HepG2 (cell line): ENCODE measurements at regions not wholly inside any gene's neighbourhood (a gene's known extent, or its start where the extent isn't known, plus 50 kb on each side); places are given as distances from the start of the nearest gene placed in this dataset.

ENCODE experiments used
- ATAC-seq: fragments of 200-7000 bp; cut with Tn5 transposase; 3 replicates; pipeline ENCODE4 v1.9.1; 2020; ENCODE audit warnings: mild to moderate bottlenecking, moderate library complexity
- BruUV-seq: library from RNA; stranded (reverse); fragments of 400-500 nt; replicated peaks from 2 replicates; lab custom pipeline; 2021; lab: Mats Ljungman, UMichigan
- CTCF ChIA-PET: fragments of 300-600 bp; formaldehyde crosslinking; extraction: SDS; loops from one replicate; lab custom pipeline; 2021; ENCODE audit warnings: low total read pairs, inconsistent platforms, low intra/inter-chr PET ratio; lab: Yijun Ruan, JAX
- POLR2A ChIA-PET: fragments of 350-600 bp; sonication (Branson Sonifier 250); formaldehyde crosslinking; loops from one replicate; lab custom pipeline; 2020; ENCODE audit warnings: antibody characterized with exemption, inconsistent platforms; lab: Yijun Ruan, JAX
- DNase-seq: peaks from one replicate; pipeline ENCODE4 v3.0.0-alpha.2; 2015; ENCODE audit warnings: low spot score
- FAIRE-seq: peaks from 3 replicates; lab custom pipeline; 2011; peaks lifted over from hg19 to GRCh38; lab: Jason Lieb, UNC
- H2AFZ ChIP-seq: one replicate; pipeline ENCODE4 v1.6.1; 2011; ENCODE audit warnings: low read length, inconsistent platforms
- H3K27ac ChIP-seq: fragments of 300-600 bp; 3 replicates; pipeline ENCODE4 v1.8.0; 2011; ENCODE audit warnings: mixed run types, mild to moderate bottlenecking, mixed read lengths, low read length, inconsistent platforms; ENCODE audit not compliant: insufficient read depth; ENCODE audit errors: extremely low read length
- H3K27me3 ChIP-seq, 2 experiments: fragments of 200-600 bp in 1 of 2; 2 replicates in 1 of 2; 3 replicates in 1 of 2; pipeline versions ENCODE4 v1.6.0 to v1.8.0; 2011; ENCODE audit warnings: low read length in 2 of 2, mild to moderate bottlenecking in 2 of 2, moderate library complexity in 2 of 2, inconsistent platforms in 1 of 2; ENCODE audit not compliant: insufficient read depth in 2 of 2, control insufficient read depth in 1 of 2
- H3K36me3 ChIP-seq, 2 experiments: fragments of 200-600 bp in 1 of 2; replicated peaks in 1 of 2; 2 replicates in 1 of 2; 3 replicates in 1 of 2; pipeline versions ENCODE4 v1.5.1 to v1.8.0; 2011; ENCODE audit warnings: low read length in 2 of 2, inconsistent platforms in 1 of 2; ENCODE audit not compliant: insufficient read depth in 2 of 2, control insufficient read depth in 1 of 2
- H3K4me1 ChIP-seq: 2 replicates; pipeline ENCODE4 v1.5.1; 2012; ENCODE audit warnings: low read length, inconsistent platforms; ENCODE audit not compliant: insufficient read depth
- H3K4me2 ChIP-seq: 2 replicates; pipeline ENCODE4 v1.6.0; 2011; ENCODE audit warnings: low read depth, low read length, inconsistent platforms
- H3K4me3 ChIP-seq, 3 experiments: fragments of 200-600 bp in 1 of 3; sonication (generic), shearing (Covaris generic) in 1 of 3; replicated peaks in 1 of 3; 2 replicates each; pipeline ENCODE4 v1.5.1; 2011 to 2016; ENCODE audit warnings: low read length in 3 of 3, inconsistent platforms in 2 of 3, low read depth in 2 of 3, mild to moderate bottlenecking in 2 of 3, control low read depth in 1 of 3, mixed read lengths in 1 of 3; ENCODE audit not compliant: insufficient read depth in 1 of 3
- H3K79me2 ChIP-seq: one replicate; pipeline ENCODE4 v1.6.1; 2011; ENCODE audit warnings: low read length, inconsistent platforms; ENCODE audit not compliant: insufficient read depth
- H3K9ac ChIP-seq: 2 replicates; pipeline ENCODE4 v1.6.0; 2011; ENCODE audit warnings: mild to moderate bottlenecking, low read depth, low read length, inconsistent platforms; ENCODE audit not compliant: insufficient read depth
- H3K9me3 ChIP-seq: 2 replicates; pipeline ENCODE4 v1.5.1; 2012; ENCODE audit warnings: mild to moderate bottlenecking, low read length
- H4K20me1 ChIP-seq: 2 replicates; pipeline ENCODE4 v1.6.0; 2011; ENCODE audit warnings: inconsistent platforms, mild to moderate bottlenecking, low read length, moderate library complexity; ENCODE audit not compliant: insufficient read depth
- ERF ChIP-seq: IDR thresholded peaks from 2 replicates; pipeline ENCODE4 v1.6.1; 2018; ENCODE audit warnings: missing biosample characterization, missing genetic modification reagents
- HNRNPLL ChIP-seq: fragments of 200-400 bp; formaldehyde crosslinking; IDR thresholded peaks from 2 replicates; pipeline ENCODE4 v1.6.1; 2017; ENCODE audit warnings: mild to moderate bottlenecking, low read depth, low read length; ENCODE audit not compliant: poor library complexity, severe bottlenecking
- HOXA5 ChIP-seq: sonication (generic); formaldehyde crosslinking; IDR thresholded peaks from 2 replicates; pipeline ENCODE4 v1.4.0; 2020; ENCODE audit warnings: missing genetic modification reagents
- KDM2A ChIP-seq: sonication (generic); formaldehyde crosslinking; IDR thresholded peaks from 2 replicates; pipeline ENCODE4 v1.4.0; 2020; ENCODE audit warnings: low read depth, missing genetic modification reagents, borderline replicate concordance
- KDM3A ChIP-seq: IDR thresholded peaks from 2 replicates; pipeline ENCODE4 v1.6.1; 2018; ENCODE audit warnings: low read depth, missing compliant biosample characterization
- KDM4B ChIP-seq: sonication (generic); formaldehyde crosslinking; IDR thresholded peaks from 2 replicates; pipeline ENCODE4 v1.4.0; 2020; ENCODE audit warnings: missing genetic modification reagents
- MIER2 ChIP-seq: IDR thresholded peaks from 2 replicates; pipeline ENCODE4 v1.6.1; 2016; ENCODE audit warnings: missing biosample characterization, missing genetic modification reagents
- NBN ChIP-seq: fragments of 450-650 bp; conservative IDR thresholded peaks from 2 replicates; pipeline ENCODE4 v1.6.1; 2017
- ZBTB7B ChIP-seq: sonication (generic); formaldehyde crosslinking; IDR thresholded peaks from 2 replicates; pipeline ENCODE4 v1.4.0; 2020; ENCODE audit warnings: missing genetic modification reagents
- ZNF17 ChIP-seq: sonication (generic); formaldehyde crosslinking; IDR thresholded peaks from 2 replicates; pipeline ENCODE4 v1.5.0; 2020; ENCODE audit warnings: mild to moderate bottlenecking, missing genetic modification reagents
- ZNF781 ChIP-seq: sonication (generic); formaldehyde crosslinking; IDR thresholded peaks from 2 replicates; pipeline ENCODE4 v1.5.1; 2020; ENCODE audit warnings: borderline replicate concordance, mild to moderate bottlenecking, missing genetic modification reagents; ENCODE audit errors: not compliant biosample characterization
- WGBS: methylation state at CpG from one replicate; pipeline ENCODE4 v1.1.6; 2017; ENCODE audit warnings: low lambda C conversion rate; 5-methylcytosine and 5-hydroxymethylcytosine counted together
- in situ Hi-C: cut with HindIII; loops from 2 replicates; pipeline ENCODE4 v1.10.0; 2017; ENCODE audit warnings: low pct_unique_long_range_greater_than_20kb; ENCODE audit not compliant: extremely low pct_ligation_motif_present
- intact Hi-C: fragments of 100-400 bp; cut with micrococcal nuclease; formaldehyde crosslinking; loops from one replicate; pipeline ENCODE4 v1.10.0; 2022; ENCODE audit not compliant: unreplicated experiment
- TF ChIP-seq, protein P1 (sequence below): sonication (generic); formaldehyde crosslinking; conservative IDR thresholded peaks from 2 replicates; pipeline ENCODE4 v1.4.0; 2020; ENCODE audit warnings: missing genetic modification reagents
- TF ChIP-seq, protein P2 (sequence below): sonication (generic); formaldehyde crosslinking; IDR thresholded peaks from 2 replicates; pipeline ENCODE4 v1.8.1; 2023; ENCODE audit warnings: mild to moderate bottlenecking, missing genetic modification reagents

DNA sequence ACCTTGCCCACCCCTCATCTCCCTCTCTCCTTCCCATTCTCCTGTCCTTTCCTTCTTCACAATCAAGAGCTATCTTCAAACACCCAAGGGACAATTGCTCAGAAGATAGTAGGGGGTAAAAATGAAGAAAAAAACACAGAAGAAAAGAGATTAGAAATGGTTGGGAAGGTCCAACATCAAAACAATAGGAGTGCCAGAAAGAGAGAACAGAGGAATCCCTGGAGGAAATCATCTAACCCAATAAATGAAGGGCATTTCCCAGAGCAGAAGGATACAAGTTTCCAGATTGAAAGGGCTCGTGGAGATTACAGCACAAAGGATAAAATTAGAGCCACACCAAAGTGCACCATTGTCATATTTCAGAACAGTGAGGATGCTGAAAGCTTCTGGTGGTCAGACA lies 145.6 kb downstream of the OAT start (continued):
- TF ChIP-seq KDM4B (CRISPR knock-in tag): no peak

DNA sequence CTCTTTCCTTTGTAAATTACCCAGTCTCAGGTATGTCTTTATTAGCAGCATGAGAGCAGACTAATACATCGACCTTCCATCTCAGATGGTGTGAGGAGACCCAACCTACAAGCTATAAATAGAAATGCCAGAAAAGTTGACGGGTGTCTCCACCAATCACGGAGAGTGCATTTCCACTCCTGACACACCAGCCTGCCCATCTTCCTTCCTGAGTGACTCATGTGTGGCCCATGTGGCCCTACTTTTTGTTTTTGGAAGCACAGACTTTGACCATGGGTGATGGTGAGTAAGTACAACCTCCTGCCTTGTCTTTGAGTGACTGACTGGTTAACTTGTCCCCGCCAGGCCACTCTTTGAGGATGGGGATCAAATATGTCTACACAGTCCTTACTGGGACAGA lies 147.0 kb downstream of the OAT start:
- H3K4me3 ChIP-seq: no peak overlapping the region
- WGBS: 4% methylated on average over 4 of the region's 4 CpGs
- in situ Hi-C loops: loop anchor here (25.0 kb wide), 1 partner anchor 284 kb away; no protein-coding TSS in a partner anchor
- POLR2A ChIA-PET: no interaction called here
- no peaks in the 10 kb centered on the region for H4K20me1 ChIP-seq
- H3K9me3 ChIP-seq: peaks cover 21% of the 10 kb centered on the region
- H3K4me1 ChIP-seq: no peaks in the 10 kb centered on the region
- intact Hi-C loops: no loop called here
- FAIRE-seq: no peak
- H3K27me3 ChIP-seq: peaks cover 4 to 24% of the 10 kb centered on the region in 2 experiments; a peak in 4 of 5 replicates
- H3K27ac ChIP-seq: no peak overlapping the region
- TF ChIP-seq KDM3A (CRISPR knock-in tag): no peak
- no peak for TF ChIP-seq ZNF781
- TF ChIP-seq HOXA5 (CRISPR knock-in tag): no peak
- TF ChIP-seq MIER2 (CRISPR knock-in tag): no peak
- TF ChIP-seq, all 625 proteins: peak for 0
- Histone ChIP-seq H3K4me2 (no peak overlapping the region), H3K79me2 (no peaks in the 10 kb centered on the region), H2AFZ (no peak overlapping the region), H3K9ac (no peak overlapping the region), H3K36me3 (no peaks in the 10 kb centered on the region)
- BruUV-seq: no TSS peak
- ATAC-seq (no peak), DNase-seq (no peak)
- CTCF ChIA-PET: no interaction called here

DNA sequence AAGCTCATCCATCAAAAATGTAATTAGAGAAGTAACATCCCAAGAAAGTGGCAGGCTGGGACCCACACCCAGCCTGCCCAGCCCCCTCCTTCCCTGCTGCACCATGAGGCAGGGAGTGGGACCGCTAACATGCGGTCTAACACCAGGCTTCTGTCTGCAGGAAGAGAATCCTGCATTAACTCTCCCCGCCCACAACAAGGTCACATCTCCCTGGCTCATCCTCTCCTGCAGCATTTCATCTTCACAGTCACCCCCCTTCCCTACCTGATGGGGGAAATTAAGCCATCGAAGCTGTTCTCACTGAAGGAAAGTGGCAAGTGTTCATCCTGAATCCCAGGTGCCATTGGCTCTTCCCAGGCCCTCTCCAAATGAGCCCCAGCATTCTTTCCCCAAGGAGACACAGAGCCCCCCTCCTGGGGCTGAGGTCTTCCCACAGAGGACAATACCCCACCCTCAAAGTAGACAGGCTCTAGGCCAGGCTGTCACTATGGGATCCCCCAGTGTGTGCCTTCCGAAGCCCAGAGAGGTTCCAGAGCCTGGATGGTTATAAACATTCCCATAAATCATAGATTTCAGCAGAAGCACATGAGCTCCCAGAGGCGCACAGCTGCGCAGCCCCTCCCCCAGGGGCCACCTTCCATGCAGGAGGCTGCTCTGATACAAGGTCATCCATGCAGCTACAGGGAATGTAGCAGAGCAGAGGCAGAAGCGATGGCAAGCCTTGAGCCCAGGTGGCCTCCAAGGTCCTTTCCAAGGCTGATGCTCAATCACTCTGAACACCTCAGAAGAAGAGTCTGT lies 148.0 kb downstream of the OAT start:
- CTCF ChIA-PET: no interaction called here
- no peaks in the 10 kb centered on the region for H3K36me3 ChIP-seq
- no peak overlapping the region for H3K4me2 ChIP-seq
- no peaks in the 10 kb centered on the region for H4K20me1 ChIP-seq
- no peaks in the 10 kb centered on the region for H3K4me1 ChIP-seq
- peaks cover 4 to 27% of the 10 kb centered on the region in 2 experiments; a peak in 4 of 5 replicates for H3K27me3 ChIP-seq
- H3K9ac ChIP-seq: no peak overlapping the region
- in situ Hi-C loops: loop anchor here (25.0 kb wide), 1 partner anchor 283 kb away; no protein-coding TSS in a partner anchor
- FAIRE-seq: no peak
- no peak for ATAC-seq
- 10% methylated on average over 6 of the region's 8 CpGs for WGBS
- H3K9me3 ChIP-seq: peaks cover 21% of the 10 kb centered on the region
- no peak overlapping the region for H3K4me3 ChIP-seq
- TF ChIP-seq HNRNPLL (no peak), KDM4B (CRISPR knock-in tag) (no peak), ERF (CRISPR knock-in tag) (no peak), ZNF17 (CRISPR knock-in tag) (no peak), KDM2A (CRISPR knock-in tag) (no peak), NBN (no peak), ZBTB7B (CRISPR knock-in tag) (no peak)
- TF ChIP-seq, protein P1, sequence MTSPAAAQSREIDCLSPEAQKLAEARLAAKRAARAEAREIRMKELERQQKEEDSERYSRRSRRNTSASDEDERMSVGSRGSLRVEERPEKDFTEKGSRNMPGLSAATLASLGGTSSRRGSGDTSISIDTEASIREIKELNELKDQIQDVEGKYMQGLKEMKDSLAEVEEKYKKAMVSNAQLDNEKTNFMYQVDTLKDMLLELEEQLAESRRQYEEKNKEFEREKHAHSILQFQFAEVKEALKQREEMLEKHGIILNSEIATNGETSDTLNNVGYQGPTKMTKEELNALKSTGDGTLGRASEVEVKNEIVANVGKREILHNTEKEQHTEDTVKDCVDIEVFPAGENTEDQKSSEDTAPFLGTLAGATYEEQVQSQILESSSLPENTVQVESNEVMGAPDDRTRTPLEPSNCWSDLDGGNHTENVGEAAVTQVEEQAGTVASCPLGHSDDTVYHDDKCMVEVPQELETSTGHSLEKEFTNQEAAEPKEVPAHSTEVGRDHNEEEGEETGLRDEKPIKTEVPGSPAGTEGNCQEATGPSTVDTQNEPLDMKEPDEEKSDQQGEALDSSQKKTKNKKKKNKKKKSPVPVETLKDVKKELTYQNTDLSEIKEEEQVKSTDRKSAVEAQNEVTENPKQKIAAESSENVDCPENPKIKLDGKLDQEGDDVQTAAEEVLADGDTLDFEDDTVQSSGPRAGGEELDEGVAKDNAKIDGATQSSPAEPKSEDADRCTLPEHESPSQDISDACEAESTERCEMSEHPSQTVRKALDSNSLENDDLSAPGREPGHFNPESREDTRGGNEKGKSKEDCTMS (CRISPR knock-in tag): no peak
- TF ChIP-seq, protein P2, sequence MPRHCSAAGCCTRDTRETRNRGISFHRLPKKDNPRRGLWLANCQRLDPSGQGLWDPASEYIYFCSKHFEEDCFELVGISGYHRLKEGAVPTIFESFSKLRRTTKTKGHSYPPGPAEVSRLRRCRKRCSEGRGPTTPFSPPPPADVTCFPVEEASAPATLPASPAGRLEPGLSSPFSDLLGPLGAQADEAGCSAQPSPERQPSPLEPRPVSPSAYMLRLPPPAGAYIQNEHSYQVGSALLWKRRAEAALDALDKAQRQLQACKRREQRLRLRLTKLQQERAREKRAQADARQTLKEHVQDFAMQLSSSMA (CRISPR knock-in tag): no peak
- TF ChIP-seq, all 625 proteins: peak for 0
- no TSS peak for BruUV-seq
- Histone ChIP-seq H2AFZ (no peak overlapping the region), H3K27ac (no peak overlapping the region), H3K79me2 (no peaks in the 10 kb centered on the region)
- no peak for DNase-seq
- POLR2A ChIA-PET: no interaction called here
- intact Hi-C loops: no loop called here
